Osteoblast (primary cell): ENCODE measurements at regions not wholly inside any gene's neighbourhood (a gene's known extent, or its start where the extent isn't known, plus 50 kb on each side); places are given as distances from the start of the nearest gene placed in this dataset.

Experiments
- DNase-seq: peaks from one replicate; pipeline ENCODE4 v3.0.0; 2011; ENCODE audit warnings: low spot score, mixed read lengths; ENCODE audit not compliant: insufficient read length; ENCODE audit errors: missing footprints
- H2AFZ ChIP-seq: 2 replicates; pipeline ENCODE4 v1.6.0; 2011; ENCODE audit warnings: mild to moderate bottlenecking, low read length
- H3K27ac ChIP-seq: 2 replicates; pipeline ENCODE4 v1.5.1; 2011; ENCODE audit warnings: mild to moderate bottlenecking, low read depth, low read length, moderate library complexity
- H3K27me3 ChIP-seq: 2 replicates; pipeline ENCODE4 v1.6.0; 2012; ENCODE audit warnings: mild to moderate bottlenecking, control low read depth, inconsistent platforms, low read length, moderate library complexity; ENCODE audit not compliant: insufficient read depth
- H3K36me3 ChIP-seq: 2 replicates; pipeline ENCODE4 v1.5.1; 2011; ENCODE audit warnings: mild to moderate bottlenecking, low read length, control low read depth, moderate library complexity; ENCODE audit not compliant: insufficient read depth
- H3K4me1 ChIP-seq: 2 replicates; pipeline ENCODE4 v1.5.1; 2011; ENCODE audit warnings: mild to moderate bottlenecking, low read length, control low read depth, moderate library complexity; ENCODE audit not compliant: insufficient read depth
- H3K4me2 ChIP-seq: 2 replicates; pipeline ENCODE4 v1.6.0; 2011; ENCODE audit warnings: mild to moderate bottlenecking, low read length; ENCODE audit not compliant: insufficient read depth
- H3K4me3 ChIP-seq: fragments of 200-600 bp; sonication (generic); 3 replicates; pipeline ENCODE4 v1.5.1; 2012; ENCODE audit warnings: mild to moderate bottlenecking, low read length, inconsistent platforms; ENCODE audit not compliant: insufficient read depth
- H3K79me2 ChIP-seq: 2 replicates; pipeline ENCODE4 v1.6.0; 2012; ENCODE audit warnings: mild to moderate bottlenecking, low read length, control low read depth, inconsistent platforms; ENCODE audit not compliant: insufficient read depth
- H3K9me3 ChIP-seq: 2 replicates; pipeline ENCODE4 v1.5.1; 2011; ENCODE audit warnings: low read depth, low read length, control low read depth
- H4K20me1 ChIP-seq: 2 replicates; pipeline ENCODE4 v1.6.0; 2012; ENCODE audit warnings: mild to moderate bottlenecking, low read length, control low read depth; ENCODE audit not compliant: insufficient read depth
- CTCF ChIP-seq: IDR thresholded peaks from 2 replicates; pipeline ENCODE4 v1.5.1; 2011; ENCODE audit warnings: mild to moderate bottlenecking, low read depth, low read length, moderate library complexity; ENCODE audit errors: extremely low read depth

GRCh38 chr4:35723973-35724372 is 520.3 kb downstream of the ARAP2 start:
- Histone ChIP-seq H2AFZ (no peak overlapping the region), H3K4me3 (no peak overlapping the region), H3K36me3 (no peaks in the 10 kb centered on the region), H3K27ac (no peak overlapping the region), H3K27me3 (no peaks in the 10 kb centered on the region), H3K9me3 (no peaks in the 10 kb centered on the region), H3K4me1 (no peaks in the 10 kb centered on the region), H4K20me1 (no peaks in the 10 kb centered on the region), H3K4me2 (no peak overlapping the region), H3K79me2 (no peaks in the 10 kb centered on the region)
- DNase-seq, result no peak
- TF ChIP-seq CTCF, result no peak

DNA sequence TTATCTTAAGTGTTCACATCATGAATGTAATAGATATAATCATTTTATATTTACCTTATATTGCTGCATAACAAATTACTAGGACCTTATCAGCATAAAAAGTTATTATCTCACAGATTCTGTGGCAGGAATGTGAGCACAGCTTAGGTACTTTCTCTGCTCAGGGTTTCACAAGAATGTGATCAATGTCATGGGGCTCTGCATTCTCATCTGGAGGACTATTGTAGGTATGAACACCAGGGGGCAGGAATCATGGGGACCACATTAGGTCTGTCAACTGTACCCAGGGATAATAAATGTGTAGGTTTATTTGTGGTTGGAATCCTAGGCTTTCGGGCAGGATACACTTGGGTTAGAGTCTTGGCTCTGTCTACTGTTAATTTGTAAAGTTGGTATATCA is 519.2 kb downstream of the ARAP2 start:
- Histone ChIP-seq H3K36me3 (no peaks in the 10 kb centered on the region), H3K4me2 (no peak overlapping the region), H3K27ac (no peak overlapping the region), H4K20me1 (no peaks in the 10 kb centered on the region), H3K79me2 (no peaks in the 10 kb centered on the region), H3K27me3 (no peaks in the 10 kb centered on the region), H3K9me3 (no peaks in the 10 kb centered on the region), H2AFZ (no peak overlapping the region), H3K4me1 (no peaks in the 10 kb centered on the region), H3K4me3 (no peak overlapping the region)
- DNase-seq, result no peak
- TF ChIP-seq CTCF, result no peak

- no peak for TF ChIP-seq CTCF
- H4K20me1 ChIP-seq, result no peaks in the 10 kb centered on the region
- H3K36me3 ChIP-seq, result no peaks in the 10 kb centered on the region
- H3K4me1 ChIP-seq, result no peaks in the 10 kb centered on the region
- H3K4me2 ChIP-seq, result no peak overlapping the region
- peaks cover 2% of the 10 kb centered on the region for H3K9me3 ChIP-seq
- H3K79me2 ChIP-seq, result no peaks in the 10 kb centered on the region
- H3K4me3 ChIP-seq, result no peak overlapping the region
- H3K27me3 ChIP-seq, result no peaks in the 10 kb centered on the region
- no peak overlapping the region for H3K27ac ChIP-seq
- DNase-seq, result no peak
- H2AFZ ChIP-seq, result no peak overlapping the region
These were observed 513.9 kb downstream of the ARAP2 start for GRCh38 chr4:35730414-35730813.

DNA sequence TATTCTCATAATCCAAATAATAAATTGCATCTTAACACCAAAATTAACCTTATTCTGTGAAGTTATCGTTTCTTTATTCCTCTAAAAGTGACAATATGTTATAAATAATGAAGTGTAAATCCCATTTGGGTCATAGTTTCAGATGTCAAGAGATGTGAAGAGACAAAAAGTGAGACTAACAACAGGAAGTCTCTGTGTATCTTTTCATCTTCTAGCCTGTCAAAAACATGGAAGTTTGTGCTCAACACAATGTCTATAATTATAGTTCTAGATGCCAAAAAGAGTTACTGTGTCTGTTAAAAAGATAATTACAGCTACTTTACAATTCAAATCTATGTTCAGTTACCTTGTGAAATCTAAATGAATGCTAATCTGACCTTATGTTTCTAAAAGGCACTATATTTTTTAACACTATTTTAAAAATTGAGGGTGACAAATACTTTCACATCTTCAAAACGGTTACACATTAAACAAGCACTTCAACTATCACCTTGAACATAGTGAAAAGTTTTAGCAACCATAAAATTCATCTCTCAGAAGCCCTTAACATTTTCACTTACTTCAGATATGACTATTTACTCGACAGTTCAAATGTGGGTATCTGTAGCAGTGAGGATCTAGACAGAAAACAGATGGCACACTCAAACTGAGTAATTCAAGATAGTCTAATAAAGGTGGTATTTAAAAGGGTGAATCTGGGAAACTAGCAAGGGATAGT is 509.8 kb downstream of the ARAP2 start:
- Histone ChIP-seq H3K9me3 (peaks cover 2% of the 10 kb centered on the region), H3K4me2 (no peak overlapping the region), H3K27ac (no peak overlapping the region), H3K27me3 (no peaks in the 10 kb centered on the region), H3K79me2 (no peaks in the 10 kb centered on the region), H3K4me1 (no peaks in the 10 kb centered on the region), H2AFZ (no peak overlapping the region), H3K36me3 (no peaks in the 10 kb centered on the region), H3K4me3 (no peak overlapping the region), H4K20me1 (no peaks in the 10 kb centered on the region)
- DNase-seq, result no peak
- no peak for TF ChIP-seq CTCF
